Ramos (cell line): ENCODE measurements at regions not wholly inside any gene's neighbourhood (a gene's known extent, or its start where the extent isn't known, plus 50 kb on each side); places are given as distances from the start of the nearest gene placed in this dataset.

Experiments
- in situ Hi-C: fragments of 300-500 bp; cut with MboI; formaldehyde crosslinking; loops from one replicate; pipeline ENCODE4 v1.14.3; 2022; ENCODE audit warnings: low sequenced_read_pairs; ENCODE audit not compliant: unreplicated experiment

GRCh38 chr7:130975731-130976130 is 241.7 kb upstream of the KLF14 start:
- in situ Hi-C loops, result no loop called here

GRCh38 chr7:130982160-130982638 is 248.2 kb upstream of the KLF14 start:
- in situ Hi-C loops, result no loop called here

DNA sequence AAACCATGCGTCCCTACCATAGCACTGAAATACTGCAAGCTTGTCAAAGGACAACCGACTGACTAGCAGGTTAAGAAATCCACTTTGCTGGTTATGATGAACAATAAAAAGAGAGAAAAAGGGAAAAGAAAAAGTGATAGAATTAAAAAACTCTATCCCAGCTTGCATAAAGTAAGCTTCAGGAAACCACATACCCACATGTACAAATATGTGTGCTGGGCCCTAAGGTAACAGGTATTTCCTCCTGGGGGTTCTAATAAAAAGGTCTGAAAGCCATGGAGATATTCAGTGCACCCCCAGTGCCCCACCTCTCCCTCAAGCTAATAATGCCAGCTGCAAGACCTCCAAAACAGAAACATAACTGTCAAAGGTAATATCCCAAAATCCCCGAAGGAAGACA is 248.6 kb upstream of the KLF14 start:
- in situ Hi-C loops, result no loop called here

DNA sequence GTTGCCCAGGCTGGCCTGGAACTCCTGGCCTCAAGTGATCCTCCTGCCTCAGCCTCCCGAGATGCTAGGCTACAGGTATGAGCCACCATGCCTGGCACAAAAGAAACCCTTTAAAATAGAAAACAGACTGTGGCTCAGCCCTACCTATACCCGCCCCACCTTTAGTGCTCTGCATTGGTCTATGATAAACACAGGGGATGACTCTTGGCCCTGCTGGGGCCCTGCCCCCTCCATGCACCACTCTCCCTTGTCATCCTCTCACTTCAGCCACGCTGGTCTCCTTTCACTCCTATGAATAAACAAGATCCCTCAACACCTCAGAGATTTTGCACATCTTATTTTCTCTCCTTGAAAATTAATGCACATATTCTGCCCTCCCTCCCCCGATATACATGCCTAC is 251.4 kb upstream of the KLF14 start:
- in situ Hi-C loops, result no loop called here

DNA sequence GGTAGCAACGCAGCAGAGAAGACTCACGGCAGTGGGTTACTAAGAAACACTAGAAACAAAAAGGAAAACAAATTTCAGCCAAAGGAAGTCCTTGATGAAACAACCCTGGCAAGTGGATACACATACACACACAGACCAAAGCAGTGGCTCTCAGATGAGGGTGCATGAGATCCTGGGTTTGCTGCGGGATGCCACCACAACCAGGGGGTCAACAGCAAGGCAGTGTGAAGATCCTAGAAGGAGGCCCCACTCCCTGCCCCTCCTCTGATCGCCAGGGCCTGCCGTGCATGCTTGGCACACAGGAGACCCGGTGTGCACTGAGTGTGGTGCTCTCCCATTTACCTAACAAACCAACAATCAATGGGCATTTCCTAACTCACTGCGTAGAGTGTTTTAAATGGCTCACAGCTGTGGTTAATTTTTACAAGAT is 252.3 kb upstream of the KLF14 start:
- in situ Hi-C loops, result no loop called here

- in situ Hi-C loops, result no loop called here
Observed at GRCh38 chr7:130987092-130987491, 253.1 kb upstream of the KLF14 start.

DNA sequence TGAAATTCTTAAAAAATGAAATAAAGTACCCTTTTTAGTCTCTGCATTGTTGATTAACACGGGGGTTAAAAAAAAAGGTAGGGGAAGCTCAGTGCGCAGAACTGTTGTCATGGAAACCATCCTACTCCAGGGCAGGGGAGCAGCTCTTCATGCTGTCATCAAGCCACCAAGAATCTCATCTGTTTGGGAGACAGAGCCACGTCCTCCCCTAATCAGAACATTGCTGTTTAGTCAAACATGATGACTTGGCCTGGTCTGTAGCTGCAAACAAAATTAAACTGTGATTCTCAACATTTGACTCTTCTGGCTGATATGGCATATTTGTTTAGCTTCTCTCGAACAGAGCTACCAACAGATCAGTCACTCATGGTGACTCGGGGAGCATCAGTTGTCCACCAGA is 254.4 kb upstream of the KLF14 start:
- in situ Hi-C loops, result no loop called here

DNA sequence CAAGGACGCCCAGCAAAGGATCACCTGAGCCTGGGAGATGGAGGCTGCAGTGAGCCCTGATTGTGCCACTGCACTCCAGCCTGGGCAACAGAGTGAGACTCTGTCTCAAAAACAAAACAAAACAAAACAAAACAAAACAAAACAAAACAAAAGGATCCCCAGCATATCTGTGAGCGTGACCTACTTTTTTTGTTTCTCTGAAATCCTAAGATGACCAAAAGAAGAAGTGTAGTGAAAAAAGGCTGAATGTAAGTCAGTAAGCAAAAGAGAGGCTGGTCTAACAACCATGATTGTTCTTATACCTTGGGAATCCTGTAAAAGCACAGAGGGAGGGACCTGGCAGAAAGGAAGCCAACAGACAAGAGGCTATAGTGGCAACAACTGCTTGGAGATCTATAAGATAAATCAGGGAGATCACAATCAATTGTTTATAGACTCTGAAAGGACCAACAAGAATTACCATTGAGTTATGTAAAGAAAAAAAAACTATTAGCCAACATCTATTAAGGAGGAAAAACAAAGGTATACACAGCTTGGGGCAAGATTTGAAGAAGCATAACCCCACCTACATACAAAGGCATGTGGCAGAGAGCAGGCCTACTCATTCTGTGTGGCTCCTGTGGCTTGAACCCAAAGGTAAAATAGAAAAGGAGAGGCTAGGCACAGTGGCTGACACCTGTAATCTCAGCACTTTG is 255.2 kb upstream of the KLF14 start:
- in situ Hi-C loops, result no loop called here

- in situ Hi-C loops, result no loop called here
Observed at GRCh38 chr7:130990178-130990832, 256.3 kb upstream of the KLF14 start.

- in situ Hi-C loops, result no loop called here
Observed at GRCh38 chr7:130993671-130994365, 259.8 kb upstream of the KLF14 start.

DNA sequence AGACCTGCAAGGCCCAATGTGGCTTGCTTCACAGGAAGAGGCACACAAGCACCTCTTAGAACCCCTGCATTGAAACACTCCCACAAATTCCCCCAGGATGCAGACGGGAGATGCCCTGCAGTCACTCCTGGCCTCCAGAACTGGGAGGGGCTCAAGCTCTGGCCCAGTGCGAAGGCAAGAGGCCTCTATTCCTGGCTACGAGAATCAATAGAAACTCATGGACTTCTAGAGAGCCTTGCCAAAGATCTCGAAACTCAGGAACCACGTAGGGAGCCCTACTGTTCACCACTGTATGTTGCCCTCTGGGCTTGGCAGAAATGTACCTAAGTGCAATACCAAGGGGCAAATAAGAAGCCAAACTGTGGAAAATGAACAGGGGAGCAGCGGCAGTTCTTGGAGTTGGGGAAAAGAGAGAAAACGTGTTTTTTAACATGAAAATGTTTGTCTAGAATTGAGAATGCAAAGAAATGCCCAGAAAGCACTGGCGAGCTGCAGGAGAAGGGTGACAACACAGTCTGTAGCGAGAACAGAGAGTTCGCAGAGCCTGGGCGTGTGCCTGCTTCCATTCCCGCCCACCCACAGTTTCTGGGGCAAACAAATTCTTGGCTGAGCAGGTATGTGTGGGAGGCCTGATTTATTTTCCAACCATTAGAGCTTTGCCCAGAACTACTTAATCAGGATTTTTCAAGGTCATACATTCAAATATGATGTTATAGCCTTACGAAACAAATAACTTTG is 260.5 kb upstream of the KLF14 start:
- in situ Hi-C loops, result no loop called here

GRCh38 chr7:130995252-130996081 is 261.5 kb upstream of the KLF14 start:
- in situ Hi-C loops, result no loop called here

GRCh38 chr7:130996205-130996832 is 262.3 kb upstream of the KLF14 start:
- in situ Hi-C loops, result no loop called here

GRCh38 chr7:130996833-130997231 is 262.8 kb upstream of the KLF14 start:
- in situ Hi-C loops, result no loop called here

DNA sequence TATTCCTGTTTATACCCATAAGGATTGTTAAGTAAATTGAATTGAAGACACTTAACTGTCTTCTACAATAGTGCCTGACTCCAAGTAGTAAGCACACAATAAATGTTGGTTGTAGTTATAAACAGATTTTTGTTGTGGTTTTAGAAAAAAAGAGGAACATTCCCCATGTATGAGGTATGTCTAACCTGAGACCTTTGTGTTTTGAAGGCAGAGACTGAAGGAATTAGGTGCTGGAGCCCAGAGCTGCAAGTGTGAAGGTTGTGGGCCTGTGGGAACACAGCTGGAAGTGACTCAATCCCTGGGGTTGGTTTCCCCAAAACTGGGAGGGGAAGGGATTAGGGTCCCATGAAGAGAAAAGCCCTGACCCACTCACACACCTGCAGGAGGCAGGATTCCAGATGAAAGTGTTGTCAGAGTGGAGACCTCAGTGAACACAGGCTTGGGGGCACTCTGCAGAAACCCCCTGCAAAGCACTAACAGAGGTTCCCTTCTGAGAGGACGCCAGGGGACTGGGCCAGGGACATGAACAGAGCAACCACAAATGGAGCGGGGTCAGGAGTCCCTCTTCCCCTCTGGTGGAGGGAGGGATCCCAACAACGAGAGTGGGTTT is 265.1 kb upstream of the KLF14 start:
- in situ Hi-C loops, result no loop called here

GRCh38 chr7:130999926-131000325 is 265.9 kb upstream of the KLF14 start:
- in situ Hi-C loops, result no loop called here

DNA sequence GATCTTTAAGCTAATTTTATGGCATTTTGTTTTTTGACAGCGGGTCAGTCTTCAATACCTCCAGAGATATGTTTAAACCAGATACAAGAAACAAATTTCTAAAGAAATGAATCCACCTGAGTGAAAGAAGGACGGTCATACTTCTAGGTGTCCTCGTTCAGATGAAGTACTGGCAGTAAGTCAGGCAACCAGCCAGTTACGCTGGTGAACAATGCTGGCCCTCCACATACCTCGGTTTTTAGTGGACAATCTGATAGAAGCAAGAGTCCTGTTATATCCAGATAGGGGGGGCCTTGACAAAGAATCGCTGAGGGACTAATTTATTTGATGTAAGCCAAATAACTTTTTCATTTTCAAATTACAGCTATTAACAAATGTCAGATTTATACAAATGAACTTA is 266.4 kb upstream of the KLF14 start:
- in situ Hi-C loops, result no loop called here

DNA sequence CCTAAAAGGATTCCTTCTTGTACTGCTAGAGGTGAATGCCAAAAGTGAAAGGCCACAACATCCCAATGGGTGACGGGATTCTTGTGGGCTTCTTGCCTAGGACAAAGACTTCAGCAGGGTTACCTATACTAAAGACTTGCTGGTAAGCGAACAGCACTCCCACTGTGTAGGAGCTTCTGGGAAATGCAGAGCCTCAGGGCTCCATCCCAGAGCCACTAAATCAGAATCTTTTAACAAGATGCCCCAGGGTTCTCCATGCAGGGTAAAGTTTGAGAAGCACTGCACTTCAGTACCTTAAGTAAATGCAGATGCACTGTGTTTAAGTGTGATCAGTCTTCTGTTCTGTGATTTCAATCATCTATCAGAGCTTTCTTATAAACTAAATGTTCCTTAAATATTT is 266.9 kb upstream of the KLF14 start:
- in situ Hi-C loops, result no loop called here

DNA sequence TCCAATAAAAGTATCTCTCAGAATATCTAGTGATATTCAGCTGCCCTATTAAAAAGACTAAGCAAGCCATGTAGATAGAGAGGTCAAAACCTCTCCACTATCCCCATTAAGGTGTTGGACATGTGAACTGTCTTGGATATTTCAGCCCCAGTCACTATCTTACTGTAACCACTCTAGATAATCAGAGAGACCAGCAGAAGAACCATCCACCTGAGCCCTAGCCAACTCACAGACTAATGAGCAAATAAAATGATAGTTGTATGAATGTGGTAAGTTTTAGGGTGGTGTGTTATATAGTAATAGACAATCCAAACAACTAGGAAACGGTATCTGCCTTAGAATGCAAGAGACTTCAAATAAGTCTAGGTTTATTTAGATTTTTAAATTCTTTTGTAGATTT is 268.6 kb upstream of the KLF14 start:
- in situ Hi-C loops, result no loop called here
